PFSK-1 (cell line): ENCODE measurements at regions not wholly inside any gene's neighbourhood (a gene's known extent, or its start where the extent isn't known, plus 50 kb on each side); places are given as distances from the start of the nearest gene placed in this dataset.

ENCODE experiments used
- POLR2AphosphoS5 ChIP-seq: IDR thresholded peaks from 2 replicates; pipeline ENCODE4 v1.6.1; 2012; ENCODE audit warnings: low read depth, mild to moderate bottlenecking, control low read depth, low read length, moderate library complexity
- TF ChIP-seq, protein P1 (sequence below), 2 experiments: IDR thresholded peaks; 2 replicates each; pipeline versions ENCODE4 v1.6.1 to v1.8.0; 2011 to 2012; ENCODE audit warnings: low read depth in 2 of 2, low read length in 2 of 2, control low read depth in 1 of 2, inconsistent platforms in 1 of 2, mild to moderate bottlenecking in 1 of 2, moderate library complexity in 1 of 2; ENCODE audit not compliant: insufficient read depth in 1 of 2

DNA sequence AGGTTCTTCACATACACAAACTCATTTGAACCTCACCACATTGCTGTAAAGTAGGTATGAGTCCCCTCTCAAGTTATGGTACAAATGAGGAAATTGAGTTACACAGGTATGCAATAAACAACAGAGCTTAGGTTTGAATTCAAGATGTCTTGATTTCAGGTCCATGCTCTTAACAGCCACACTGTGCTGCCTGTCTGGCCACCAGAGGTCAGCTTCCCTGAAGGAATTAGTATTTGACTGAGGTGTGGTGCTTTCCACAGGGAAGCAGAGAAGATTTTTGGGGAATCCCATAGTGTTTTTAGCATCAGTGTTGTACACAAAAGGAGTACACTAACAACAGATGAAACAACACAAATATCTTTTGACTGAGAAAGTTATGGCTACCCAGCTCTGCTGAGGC lies 94.4 kb upstream of the ITGA1 start:
- TF ChIP-seq, protein P1, sequence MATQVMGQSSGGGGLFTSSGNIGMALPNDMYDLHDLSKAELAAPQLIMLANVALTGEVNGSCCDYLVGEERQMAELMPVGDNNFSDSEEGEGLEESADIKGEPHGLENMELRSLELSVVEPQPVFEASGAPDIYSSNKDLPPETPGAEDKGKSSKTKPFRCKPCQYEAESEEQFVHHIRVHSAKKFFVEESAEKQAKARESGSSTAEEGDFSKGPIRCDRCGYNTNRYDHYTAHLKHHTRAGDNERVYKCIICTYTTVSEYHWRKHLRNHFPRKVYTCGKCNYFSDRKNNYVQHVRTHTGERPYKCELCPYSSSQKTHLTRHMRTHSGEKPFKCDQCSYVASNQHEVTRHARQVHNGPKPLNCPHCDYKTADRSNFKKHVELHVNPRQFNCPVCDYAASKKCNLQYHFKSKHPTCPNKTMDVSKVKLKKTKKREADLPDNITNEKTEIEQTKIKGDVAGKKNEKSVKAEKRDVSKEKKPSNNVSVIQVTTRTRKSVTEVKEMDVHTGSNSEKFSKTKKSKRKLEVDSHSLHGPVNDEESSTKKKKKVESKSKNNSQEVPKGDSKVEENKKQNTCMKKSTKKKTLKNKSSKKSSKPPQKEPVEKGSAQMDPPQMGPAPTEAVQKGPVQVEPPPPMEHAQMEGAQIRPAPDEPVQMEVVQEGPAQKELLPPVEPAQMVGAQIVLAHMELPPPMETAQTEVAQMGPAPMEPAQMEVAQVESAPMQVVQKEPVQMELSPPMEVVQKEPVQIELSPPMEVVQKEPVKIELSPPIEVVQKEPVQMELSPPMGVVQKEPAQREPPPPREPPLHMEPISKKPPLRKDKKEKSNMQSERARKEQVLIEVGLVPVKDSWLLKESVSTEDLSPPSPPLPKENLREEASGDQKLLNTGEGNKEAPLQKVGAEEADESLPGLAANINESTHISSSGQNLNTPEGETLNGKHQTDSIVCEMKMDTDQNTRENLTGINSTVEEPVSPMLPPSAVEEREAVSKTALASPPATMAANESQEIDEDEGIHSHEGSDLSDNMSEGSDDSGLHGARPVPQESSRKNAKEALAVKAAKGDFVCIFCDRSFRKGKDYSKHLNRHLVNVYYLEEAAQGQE (IDR thresholded peaks at IDR 0.05; ENCODE audit: insufficient read depth in 1 of 2, low read depth in 2 of 2, low read length in 2 of 2), result no peak
- no peak for TF ChIP-seq POLR2AphosphoS5
